WTC11 (cell line): ENCODE measurements at regions not wholly inside any gene's neighbourhood (a gene's known extent, or its start where the extent isn't known, plus 50 kb on each side); places are given as distances from the start of the nearest gene placed in this dataset.

ENCODE experiments used
- ATAC-seq: fragments of 200-7000 bp; cut with Tn5 transposase; 2 replicates; pipeline ENCODE4 v1.10.0; 2021; ENCODE audit warnings: mild to moderate bottlenecking, moderate library complexity
- CTCF ChIA-PET: fragments of 300-600 bp; sonication (Branson Sonifier 250); formaldehyde crosslinking; loops from one replicate; lab custom pipeline; 2021; ENCODE audit warnings: antibody characterized with exemption; lab: Charles Lee
- POLR2A ChIA-PET: fragments of 350-600 bp; sonication (Branson Sonifier 250); formaldehyde crosslinking; loops from one replicate; lab custom pipeline; 2021; ENCODE audit warnings: antibody characterized with exemption; lab: Charles Lee
- DNase-seq: peaks from one replicate; pipeline ENCODE4 v3.0.0; 2021; ENCODE audit warnings: low spot score
- H3K27ac Mint-ChIP-seq: 2 replicates; pipeline ENCODE4 v1.8.0; 2021; ENCODE audit warnings: mixed read lengths
- H3K27me3 Mint-ChIP-seq: 2 replicates; pipeline ENCODE4 v1.8.0; 2021; ENCODE audit warnings: low read depth, mild to moderate bottlenecking, moderate library complexity, mixed read lengths
- H3K36me3 Mint-ChIP-seq: 2 replicates; pipeline ENCODE4 v1.8.0; 2021; ENCODE audit warnings: mixed read lengths
- H3K4me1 Mint-ChIP-seq: 2 replicates; pipeline ENCODE4 v1.8.0; 2022; ENCODE audit warnings: mixed read lengths
- H3K4me3 Mint-ChIP-seq: 2 replicates; pipeline ENCODE4 v1.8.0; 2021; ENCODE audit warnings: mild to moderate bottlenecking, moderate library complexity, mixed read lengths
- H3K9me3 Mint-ChIP-seq: 2 replicates; pipeline ENCODE4 v1.8.0; 2021; ENCODE audit warnings: mixed read lengths
- AR ChIP-seq: fragments of 250-450 bp; sonication (Bioruptor Pico); IDR thresholded peaks from 2 replicates; pipeline ENCODE4 v1.9.0; 2021; ENCODE audit warnings: mild to moderate bottlenecking
- ARID4B ChIP-seq: sonication (generic); formaldehyde crosslinking; IDR thresholded peaks from 2 replicates; pipeline ENCODE4 v1.8.0; 2023; ENCODE audit warnings: missing genetic modification reagents, mild to moderate bottlenecking, borderline replicate concordance
- CDX4 ChIP-seq: fragments of 250-450 bp; sonication (Bioruptor Pico); IDR thresholded peaks from 2 replicates; pipeline ENCODE4 v1.9.0; 2021; ENCODE audit warnings: moderate library complexity, mild to moderate bottlenecking, inconsistent platforms, borderline replicate concordance
- E2F1 ChIP-seq: sonication (generic); formaldehyde crosslinking; IDR thresholded peaks from 2 replicates; pipeline ENCODE4 v1.8.0; 2022; ENCODE audit warnings: mild to moderate bottlenecking, missing genetic modification reagents
- E2F4 ChIP-seq: sonication (generic); formaldehyde crosslinking; IDR thresholded peaks from 2 replicates; pipeline ENCODE4 v1.8.1; 2022; ENCODE audit warnings: low read depth, mild to moderate bottlenecking, moderate library complexity, missing genetic modification reagents, borderline replicate concordance
- FOXJ3 ChIP-seq: sonication (generic); formaldehyde crosslinking; IDR thresholded peaks from 2 replicates; pipeline ENCODE4 v1.9.0; 2021; ENCODE audit warnings: missing genetic modification reagents, mild to moderate bottlenecking, borderline replicate concordance
- FOXP1 ChIP-seq: sonication (generic); formaldehyde crosslinking; IDR thresholded peaks from 2 replicates; pipeline ENCODE4 v1.8.0; 2022; ENCODE audit warnings: missing genetic modification reagents, mild to moderate bottlenecking, moderate library complexity, borderline replicate concordance
- NR1H2 ChIP-seq: sonication (generic); formaldehyde crosslinking; IDR thresholded peaks from 2 replicates; pipeline ENCODE4 v1.9.0; 2021; ENCODE audit warnings: mild to moderate bottlenecking, moderate library complexity, missing genetic modification reagents
- PRDM15 ChIP-seq: sonication (generic); formaldehyde crosslinking; IDR thresholded peaks from 2 replicates; pipeline ENCODE4 v1.8.0; 2022; ENCODE audit warnings: missing genetic modification reagents
- PREB ChIP-seq: sonication (generic); formaldehyde crosslinking; IDR thresholded peaks from 2 replicates; pipeline ENCODE4 v1.8.1; 2022; ENCODE audit warnings: mild to moderate bottlenecking, missing genetic modification reagents, moderate library complexity, borderline replicate concordance
- STAT6 ChIP-seq: sonication (generic); formaldehyde crosslinking; conservative IDR thresholded peaks from 2 replicates; pipeline ENCODE4 v1.8.1; 2023; ENCODE audit warnings: mild to moderate bottlenecking, low read depth, missing genetic modification reagents, moderate library complexity
- ZBTB43 ChIP-seq: sonication (generic); formaldehyde crosslinking; IDR thresholded peaks from 2 replicates; pipeline ENCODE4 v1.8.1; 2023; ENCODE audit warnings: mild to moderate bottlenecking, missing genetic modification reagents
- ZNF121 ChIP-seq: sonication (generic); formaldehyde crosslinking; IDR thresholded peaks from 2 replicates; pipeline ENCODE4 v1.8.0; 2023; ENCODE audit warnings: missing genetic modification reagents
- ZNF416 ChIP-seq: fragments of 250-450 bp; sonication (Bioruptor Pico); IDR thresholded peaks from 2 replicates; pipeline ENCODE4 v1.9.0; 2021; ENCODE audit warnings: mild to moderate bottlenecking, inconsistent platforms

- TF ChIP-seq E2F4 (CRISPR knock-in tag) (no peak), PRDM15 (CRISPR knock-in tag) (no peak), ARID4B (CRISPR knock-in tag) (no peak), STAT6 (CRISPR knock-in tag) (no peak), PREB (no peak), ZBTB43 (CRISPR knock-in tag) (no peak), NR1H2 (CRISPR knock-in tag) (no peak), E2F1 (no peak), ZNF121 (CRISPR knock-in tag) (no peak)
Measured at GRCh38 chr4:33400504-33400903, 2680.3 kb downstream of the PCDH7 start (continued).

GRCh38 chr4:33407496-33407895 is 2687.3 kb downstream of the PCDH7 start:
- no peak for ATAC-seq
- Mint-ChIP-seq H3K4me3 (no peak overlapping the region), H3K9me3 (peaks cover 9% of the 10 kb centered on the region), H3K27ac (no peak overlapping the region), H3K27me3 (no peaks in the 10 kb centered on the region), H3K4me1 (peaks cover 2% of the 10 kb centered on the region; the same call in 1 of the 2 replicates), H3K36me3 (no peaks in the 10 kb centered on the region)
- DNase-seq: no peak
- POLR2A ChIA-PET: no interaction called here
- CTCF ChIA-PET: no interaction called here
- no peak for TF ChIP-seq AR
- no peak for TF ChIP-seq FOXJ3 (CRISPR knock-in tag)
- no peak for TF ChIP-seq ZNF416
- TF ChIP-seq FOXP1 (CRISPR knock-in tag): no peak
- TF ChIP-seq CDX4 (CRISPR knock-in tag): no peak
- no peak for TF ChIP-seq E2F1
